K562 (cell line): ENCODE measurements at regions not wholly inside any gene's neighbourhood (a gene's known extent, or its start where the extent isn't known, plus 50 kb on each side); places are given as distances from the start of the nearest gene placed in this dataset.

Source experiments
- ATAC-seq: fragments of 200-7000 bp; cut with Tn5 transposase; 3 replicates; pipeline ENCODE4 v1.9.1; 2020; ENCODE audit warnings: moderate library complexity
- BruUV-seq: library from RNA; stranded (reverse); fragments of 400-500 nt; replicated peaks from 2 replicates; lab custom pipeline; 2021; lab: Mats Ljungman, UMichigan
- CTCF ChIA-PET: fragments of 300-600 bp; formaldehyde crosslinking; extraction: SDS; loops from one replicate; lab custom pipeline; 2021; ENCODE audit warnings: low intra/inter-chr PET ratio; lab: Yijun Ruan, JAX
- POLR2A ChIA-PET: fragments of 300-600, 350-650 bp; sonication (Branson Sonifier 250); formaldehyde crosslinking; extraction: SDS; loops from one replicate; lab custom pipeline; 2021; ENCODE audit warnings: antibody characterized with exemption, inconsistent platforms; lab: Yijun Ruan, JAX
- DNase-seq, 4 experiments: peaks; one replicate each; pipeline versions ENCODE4 v3.0.0 to v3.0.0-alpha.2; 2011 to 2018; ENCODE audit warnings: low spot score in 3 of 4, mixed read lengths in 3 of 4; ENCODE audit errors: extremely low read depth in 1 of 4
- FAIRE-seq: peaks from 2 replicates; lab custom pipeline; 2011; peaks lifted over from hg19 to GRCh38; lab: Jason Lieb, UNC
- H2AFZ ChIP-seq: 2 replicates; pipeline ENCODE4 v1.6.0; 2011; ENCODE audit warnings: low read depth, low read length, control low read depth, inconsistent platforms
- H3K27ac ChIP-seq: fragments of 200-600 bp; 3 replicates; pipeline ENCODE4 v1.8.0; 2011; ENCODE audit warnings: low read depth, mild to moderate bottlenecking, control low read depth, inconsistent platforms, low read length, moderate library complexity, mixed read lengths; ENCODE audit errors: extremely low read depth
- H3K27me3 ChIP-seq, 2 experiments: fragments of 300-600 bp in 1 of 2; 2 replicates in 1 of 2; 3 replicates in 1 of 2; pipeline versions ENCODE4 v1.6.0 to v1.8.0; 2011; ENCODE audit warnings: inconsistent platforms in 2 of 2, low read length in 2 of 2, mild to moderate bottlenecking in 1 of 2, mixed read lengths in 1 of 2, moderate library complexity in 1 of 2; ENCODE audit not compliant: control insufficient read depth in 2 of 2, insufficient read depth in 2 of 2
- H3K36me3 ChIP-seq: fragments of 300-600 bp; 3 replicates; pipeline ENCODE4 v1.8.0; 2011; ENCODE audit warnings: mild to moderate bottlenecking, low read length, inconsistent platforms; ENCODE audit not compliant: control insufficient read depth, insufficient read depth
- H3K4me1 ChIP-seq, 2 experiments: fragments of 200-600 bp in 1 of 2; replicated peaks in 1 of 2; 2 replicates in 1 of 2; 3 replicates in 1 of 2; pipeline versions ENCODE4 v1.5.1 to v1.8.0; 2011; ENCODE audit warnings: inconsistent platforms in 2 of 2, low read length in 2 of 2, mild to moderate bottlenecking in 1 of 2, mixed read lengths in 1 of 2, moderate library complexity in 1 of 2; ENCODE audit not compliant: control insufficient read depth in 2 of 2, insufficient read depth in 2 of 2
- H3K4me2 ChIP-seq: 2 replicates; pipeline ENCODE4 v1.6.1; 2011; ENCODE audit warnings: low read length, control low read depth, inconsistent platforms, mixed read lengths; ENCODE audit not compliant: insufficient read depth
- H3K4me3 ChIP-seq: fragments of 200-600 bp; sonication (generic), shearing (Covaris generic); 2 replicates; pipeline ENCODE4 v1.5.1; 2016; ENCODE audit warnings: control low read depth, inconsistent platforms
- H3K79me2 ChIP-seq: fragments of 200-600 bp; 3 replicates; pipeline ENCODE4 v1.8.0; 2011; ENCODE audit warnings: low read length, inconsistent platforms; ENCODE audit not compliant: control insufficient read depth, insufficient read depth
- H3K9ac ChIP-seq, 2 experiments: 2 replicates each; pipeline versions ENCODE4 v1.6.0 to v1.6.1; 2011; ENCODE audit warnings: low read depth in 2 of 2, low read length in 2 of 2, control low read depth in 1 of 2, inconsistent platforms in 1 of 2, mild to moderate bottlenecking in 1 of 2, mixed read lengths in 1 of 2; ENCODE audit not compliant: insufficient read depth in 1 of 2
- H3K9me1 ChIP-seq: one replicate; pipeline ENCODE4 v1.6.0; 2011; ENCODE audit warnings: inconsistent platforms, mild to moderate bottlenecking, low read length, moderate library complexity; ENCODE audit not compliant: control insufficient read depth, insufficient read depth
- H3K9me3 ChIP-seq: replicated peaks from 2 replicates; pipeline ENCODE4 v1.5.1; 2011; ENCODE audit warnings: low read depth, low read length, inconsistent platforms; ENCODE audit not compliant: control insufficient read depth, insufficient read depth
- H4K20me1 ChIP-seq: replicated peaks from 2 replicates; pipeline ENCODE4 v1.6.1; 2011; ENCODE audit warnings: low read length, inconsistent platforms, mixed read lengths; ENCODE audit not compliant: control insufficient read depth, insufficient read depth
- FOXP1 ChIP-seq: sonication (generic); formaldehyde crosslinking; IDR thresholded peaks from 2 replicates; pipeline ENCODE4 v1.8.0; 2022; ENCODE audit warnings: mild to moderate bottlenecking, missing genetic modification reagents
- GTF2A2 ChIP-seq: IDR thresholded peaks from 2 replicates; pipeline ENCODE4 v1.6.1; 2016; ENCODE audit warnings: mild to moderate bottlenecking, missing genetic modification characterization, missing compliant biosample characterization
- HMGN3 ChIP-seq: IDR thresholded peaks from 2 replicates; pipeline ENCODE4 v1.6.1; 2011; ENCODE audit warnings: borderline replicate concordance, low read depth, mild to moderate bottlenecking, mixed read lengths, low read length; ENCODE audit not compliant: insufficient read length; ENCODE audit errors: extremely low read depth
- NELFE ChIP-seq: IDR thresholded peaks from 2 replicates; pipeline ENCODE4 v1.6.1; 2011; ENCODE audit warnings: mild to moderate bottlenecking; ENCODE audit not compliant: insufficient read depth, insufficient read length
- NEUROD1 ChIP-seq: fragments of 150-350 bp; IDR thresholded peaks from 2 replicates; pipeline ENCODE4 v1.6.1; 2014; ENCODE audit warnings: borderline replicate concordance, low read length, low read depth; ENCODE audit not compliant: partially characterized antibody
- NR4A1 ChIP-seq, 2 experiments: fragments of 250-450 bp in 1 of 2; fragments of 450-650 bp in 1 of 2; sonication (Bioruptor Pico) in 1 of 2; IDR thresholded peaks; 2 replicates each; pipeline versions ENCODE4 v1.4.0 to v1.6.1; 2016 to 2020; ENCODE audit warnings: mild to moderate bottlenecking in 2 of 2, missing compliant biosample characterization in 1 of 2, missing genetic modification characterization in 1 of 2, moderate library complexity in 1 of 2
- POLR3A ChIP-seq: IDR thresholded peaks from 2 replicates; pipeline ENCODE4 v1.6.1; 2011; ENCODE audit warnings: borderline replicate concordance, mild to moderate bottlenecking, moderate library complexity; ENCODE audit not compliant: insufficient read length, insufficient read depth; ENCODE audit errors: extremely low read depth
- POU5F1 ChIP-seq: fragments of 150-350 bp; IDR thresholded peaks from 2 replicates; pipeline ENCODE4 v1.6.1; 2014; ENCODE audit warnings: borderline replicate concordance, low read length, low read depth, mild to moderate bottlenecking; ENCODE audit not compliant: partially characterized antibody
- RB1 ChIP-seq: fragments of 450-650 bp; IDR thresholded peaks from 2 replicates; pipeline ENCODE4 v1.6.1; 2017; ENCODE audit warnings: low read depth, mild to moderate bottlenecking
- RUNX1 ChIP-seq: sonication (generic); IDR thresholded peaks from 2 replicates; pipeline ENCODE4 v1.6.1; 2016; ENCODE audit warnings: antibody characterized with exemption, low read depth
- SAFB ChIP-seq: fragments of 200-400 bp; formaldehyde crosslinking; IDR thresholded peaks from 2 replicates; pipeline ENCODE4 v1.6.1; 2017; ENCODE audit warnings: low read depth, low read length, borderline replicate concordance
- ZC3H4 ChIP-seq: sonication (generic); formaldehyde crosslinking; IDR thresholded peaks from 2 replicates; pipeline ENCODE4 v1.9.0; 2021; ENCODE audit warnings: missing genetic modification reagents, borderline replicate concordance
- ZEB2 ChIP-seq: fragments of 450-650 bp; IDR thresholded peaks from 2 replicates; pipeline ENCODE4 v1.6.1; 2016
- ZNF444 ChIP-seq: fragments of 250-450 bp; sonication (Bioruptor Pico); IDR thresholded peaks from 2 replicates; pipeline ENCODE4 v1.4.0; 2020; ENCODE audit warnings: mild to moderate bottlenecking, moderate library complexity
- WGBS: fragments of 100-300 bp; shearing (Covaris generic); methylation state at CpG from one replicate; pipeline ENCODE4 v1.1.6; 2016; ENCODE audit warnings: low coverage, mixed read lengths; ENCODE audit not compliant: insufficient coverage; ENCODE audit errors: missing lambda C conversion rate; 5-methylcytosine and 5-hydroxymethylcytosine counted together
- in situ Hi-C: fragments of 300-500 bp; cut with MboI; formaldehyde crosslinking; loops from 4 replicates; pipeline ENCODE4 v1.15.0; 2018; ENCODE audit warnings: inconsistent platforms, mixed read lengths
- intact Hi-C: fragments of 100-400 bp; cut with micrococcal nuclease; formaldehyde crosslinking; loops from 2 replicates; pipeline ENCODE4 v1.14.2; 2022
- TF ChIP-seq, protein P1 (sequence below): sonication (generic); formaldehyde crosslinking; IDR thresholded peaks from 2 replicates; pipeline ENCODE4 v1.8.1; 2022; ENCODE audit warnings: missing genetic modification reagents
- TF ChIP-seq, protein P2 (sequence below): fragments of 450-650 bp; IDR thresholded peaks from 2 replicates; pipeline ENCODE4 v1.6.1; 2018; ENCODE audit not compliant: partially characterized antibody

DNA sequence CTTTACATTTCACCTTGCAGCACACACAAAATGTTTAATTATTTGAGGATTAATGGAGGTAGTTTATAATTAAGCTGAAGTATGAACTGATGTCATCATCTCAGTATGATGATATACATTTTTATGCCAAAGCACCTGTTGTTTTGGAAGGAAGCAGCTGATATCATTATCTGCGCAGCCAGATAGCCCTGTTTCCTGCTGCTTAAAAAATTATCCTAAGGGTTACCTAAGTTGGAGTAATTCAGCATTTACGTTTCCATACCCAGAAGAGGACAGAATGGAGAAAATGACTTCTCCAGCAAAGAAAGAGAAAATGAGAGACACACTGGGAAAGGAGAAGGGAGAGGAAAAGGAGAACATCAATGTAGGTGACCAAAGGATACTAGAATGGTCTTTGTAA, 370.3 kb upstream of the PLSCR5 start:
- TF ChIP-seq NR4A1 (CRISPR knock-in tag; IDR thresholded peaks at IDR 0.05) (no peak), NR4A1 (tag; IDR thresholded peaks at IDR 0.05) (no peak), POLR3A (no peak), GTF2A2 (no peak), POU5F1 (no peak), RB1 (no peak), SAFB (no peak), ZEB2 (no peak), ZC3H4 (no peak), FOXP1 (no peak), RUNX1 (no peak), HMGN3 (no peak), NEUROD1 (no peak), NELFE (no peak), ZNF444 (CRISPR knock-in tag) (no peak)
- TF ChIP-seq, protein P1, sequence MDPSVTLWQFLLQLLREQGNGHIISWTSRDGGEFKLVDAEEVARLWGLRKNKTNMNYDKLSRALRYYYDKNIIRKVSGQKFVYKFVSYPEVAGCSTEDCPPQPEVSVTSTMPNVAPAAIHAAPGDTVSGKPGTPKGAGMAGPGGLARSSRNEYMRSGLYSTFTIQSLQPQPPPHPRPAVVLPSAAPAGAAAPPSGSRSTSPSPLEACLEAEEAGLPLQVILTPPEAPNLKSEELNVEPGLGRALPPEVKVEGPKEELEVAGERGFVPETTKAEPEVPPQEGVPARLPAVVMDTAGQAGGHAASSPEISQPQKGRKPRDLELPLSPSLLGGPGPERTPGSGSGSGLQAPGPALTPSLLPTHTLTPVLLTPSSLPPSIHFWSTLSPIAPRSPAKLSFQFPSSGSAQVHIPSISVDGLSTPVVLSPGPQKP (CRISPR knock-in tag), result no peak
- TF ChIP-seq, protein P2, sequence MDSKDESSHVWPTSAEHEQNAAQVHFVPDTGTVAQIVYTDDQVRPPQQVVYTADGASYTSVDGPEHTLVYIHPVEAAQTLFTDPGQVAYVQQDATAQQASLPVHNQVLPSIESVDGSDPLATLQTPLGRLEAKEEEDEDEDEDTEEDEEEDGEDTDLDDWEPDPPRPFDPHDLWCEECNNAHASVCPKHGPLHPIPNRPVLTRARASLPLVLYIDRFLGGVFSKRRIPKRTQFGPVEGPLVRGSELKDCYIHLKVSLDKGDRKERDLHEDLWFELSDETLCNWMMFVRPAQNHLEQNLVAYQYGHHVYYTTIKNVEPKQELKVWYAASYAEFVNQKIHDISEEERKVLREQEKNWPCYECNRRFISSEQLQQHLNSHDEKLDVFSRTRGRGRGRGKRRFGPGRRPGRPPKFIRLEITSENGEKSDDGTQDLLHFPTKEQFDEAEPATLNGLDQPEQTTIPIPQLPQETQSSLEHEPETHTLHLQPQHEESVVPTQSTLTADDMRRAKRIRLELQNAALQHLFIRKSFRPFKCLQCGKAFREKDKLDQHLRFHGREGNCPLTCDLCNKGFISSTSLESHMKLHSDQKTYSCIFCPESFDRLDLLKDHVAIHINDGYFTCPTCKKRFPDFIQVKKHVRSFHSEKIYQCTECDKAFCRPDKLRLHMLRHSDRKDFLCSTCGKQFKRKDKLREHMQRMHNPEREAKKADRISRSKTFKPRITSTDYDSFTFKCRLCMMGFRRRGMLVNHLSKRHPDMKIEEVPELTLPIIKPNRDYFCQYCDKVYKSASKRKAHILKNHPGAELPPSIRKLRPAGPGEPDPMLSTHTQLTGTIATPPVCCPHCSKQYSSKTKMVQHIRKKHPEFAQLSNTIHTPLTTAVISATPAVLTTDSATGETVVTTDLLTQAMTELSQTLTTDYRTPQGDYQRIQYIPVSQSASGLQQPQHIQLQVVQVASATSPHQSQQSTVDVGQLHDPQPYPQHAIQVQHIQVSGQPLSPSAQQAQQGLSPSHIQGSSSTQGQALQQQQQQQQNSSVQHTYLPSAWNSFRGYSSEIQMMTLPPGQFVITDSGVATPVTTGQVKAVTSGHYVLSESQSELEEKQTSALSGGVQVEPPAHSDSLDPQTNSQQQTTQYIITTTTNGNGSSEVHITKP, result no peak
- in situ Hi-C loops (no loop called here), intact Hi-C loops (no loop called here)
- ATAC-seq, result no peak
- no peaks in the 10 kb centered on the region for H3K27me3 ChIP-seq
- H2AFZ ChIP-seq, result no peak overlapping the region
- no peaks in the 10 kb centered on the region for H3K36me3 ChIP-seq
- POLR2A ChIA-PET, result no interaction called here
- H3K4me2 ChIP-seq, result no peak overlapping the region
- no peak for FAIRE-seq
- no peaks in the 10 kb centered on the region for H3K4me1 ChIP-seq
- no peaks in the 10 kb centered on the region for H3K79me2 ChIP-seq
- WGBS, result 0% methylated on average over 2 of the region's 2 CpGs
- no peak overlapping the region for H3K9ac ChIP-seq
- H3K4me3 ChIP-seq, result no peak overlapping the region
- no peak for DNase-seq
- H4K20me1 ChIP-seq, result no peaks in the 10 kb centered on the region
- H3K27ac ChIP-seq, result no peak overlapping the region
- CTCF ChIA-PET, result no interaction called here
- BruUV-seq, result no TSS peak
- H3K9me1 ChIP-seq, result no peaks in the 10 kb centered on the region
- H3K9me3 ChIP-seq, result no peaks in the 10 kb centered on the region
